ENCODE measurements at regions not wholly inside any gene's neighbourhood (a gene's known extent, or its start where the extent isn't known, plus 50 kb on each side); places are given as distances from the start of the nearest gene placed in this dataset.
"Not testable (repeated sequence)": the region's sequence is repeated elsewhere in the genome, so short reads cannot be mapped to it uniquely, and the experiment has no call there.

GRCh38 chr11:13216019-13216710 is 61.4 kb upstream of the BMAL1 start:
- peak; percentile 45 to 70 for DNase-seq (ENCODE audit: extremely low read depth in 1 of 2, low read depth in 1 of 2)

- DNase-seq (ENCODE audit: extremely low read depth in 1 of 2, low read depth in 1 of 2) = no peak
Measured at GRCh38 chr11:13216711-13217075, 60.9 kb upstream of the BMAL1 start.

- not testable (repeated sequence) for DNase-seq (ENCODE audit: extremely low read depth in 1 of 2, low read depth in 1 of 2)
Measured at GRCh38 chr11:13218685-13219084, 58.9 kb upstream of the BMAL1 start.

- no peak for DNase-seq (ENCODE audit: extremely low read depth in 1 of 2, low read depth in 1 of 2)
Measured at GRCh38 chr11:13220148-13220547, 57.4 kb upstream of the BMAL1 start.

GRCh38 chr11:13221722-13222121 is 55.9 kb upstream of the BMAL1 start:
- DNase-seq (ENCODE audit: extremely low read depth in 1 of 2, low read depth in 1 of 2) = no peak

- no peak for DNase-seq (ENCODE audit: extremely low read depth in 1 of 2, low read depth in 1 of 2)
Measured at GRCh38 chr11:13222285-13222684, 55.3 kb upstream of the BMAL1 start.

- no peak for DNase-seq (ENCODE audit: extremely low read depth in 1 of 2, low read depth in 1 of 2)
Measured at GRCh38 chr11:13223112-13223511, 54.5 kb upstream of the BMAL1 start.

- DNase-seq (ENCODE audit: extremely low read depth in 1 of 2, low read depth in 1 of 2) = no peak
Measured at GRCh38 chr11:13224324-13224723, 53.3 kb upstream of the BMAL1 start.

GRCh38 chr11:13225038-13226001 is 52.3 kb upstream of the BMAL1 start:
- no peak for DNase-seq (ENCODE audit: extremely low read depth in 1 of 2, low read depth in 1 of 2)

- DNase-seq (ENCODE audit: extremely low read depth in 1 of 2, low read depth in 1 of 2) = no peak
Measured at GRCh38 chr11:13227676-13228255, 49.8 kb upstream of the BMAL1 start.
